GM12892 (cell line): ENCODE measurements at regions not wholly inside any gene's neighbourhood (a gene's known extent, or its start where the extent isn't known, plus 50 kb on each side); places are given as distances from the start of the nearest gene placed in this dataset.

Experiments
- POLR2AphosphoS5 ChIP-seq: IDR thresholded peaks from 2 replicates; pipeline ENCODE4 v1.6.1; 2011; ENCODE audit warnings: low read depth, low read length, control low read depth
- TAF1 ChIP-seq: IDR thresholded peaks from 2 replicates; pipeline ENCODE4 v1.6.1; 2011; ENCODE audit warnings: low read depth, mild to moderate bottlenecking, control low read depth, low read length, borderline replicate concordance

DNA sequence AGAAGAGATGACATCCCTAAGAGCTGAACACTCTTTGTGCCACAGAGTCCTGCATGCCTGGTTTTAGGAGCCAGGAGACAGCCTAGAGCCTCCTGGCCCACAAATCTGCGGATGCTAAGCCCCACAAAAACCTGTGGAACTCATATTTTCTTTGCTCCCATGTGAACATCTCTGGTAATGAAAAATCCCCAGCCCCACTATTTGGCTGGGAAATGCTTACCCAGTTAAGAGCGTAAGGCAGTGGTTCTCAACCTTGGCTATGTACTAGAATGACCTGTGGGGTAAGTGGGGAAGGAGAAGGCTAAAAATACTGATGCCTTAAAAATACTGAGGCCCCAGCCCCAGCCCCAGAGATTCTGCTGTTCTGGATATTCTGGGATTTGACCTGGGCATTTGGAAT lies 208.1 kb downstream of the EN1 start:
- TF ChIP-seq POLR2AphosphoS5, result no peak
- no peak for TF ChIP-seq TAF1
